Suprapubic skin (tissue), 3 donors: ENCODE measurements at regions not wholly inside any gene's neighbourhood (a gene's known extent, or its start where the extent isn't known, plus 50 kb on each side); places are given as distances from the start of the nearest gene placed in this dataset.

Experiments
- POLR2A ChIP-seq, 2 donors: fragments of 450-650 bp; IDR thresholded peaks; one replicate each; pipeline ENCODE4 v1.6.1; 2017; ENCODE audit warnings: antibody characterized with exemption in 2 of 2, mild to moderate bottlenecking in 2 of 2, moderate library complexity in 2 of 2
- TF ChIP-seq, protein P1 (sequence below), 2 donors: fragments of 200-600 bp in 1 of 2; fragments of 450-650 bp in 1 of 2; sonication (generic) in 1 of 2; IDR thresholded peaks; one replicate each; pipeline ENCODE4 v1.5.1; 2016 to 2019; ENCODE audit warnings: antibody characterized with exemption in 2 of 2, mild to moderate bottlenecking in 1 of 2, moderate library complexity in 1 of 2

DNA sequence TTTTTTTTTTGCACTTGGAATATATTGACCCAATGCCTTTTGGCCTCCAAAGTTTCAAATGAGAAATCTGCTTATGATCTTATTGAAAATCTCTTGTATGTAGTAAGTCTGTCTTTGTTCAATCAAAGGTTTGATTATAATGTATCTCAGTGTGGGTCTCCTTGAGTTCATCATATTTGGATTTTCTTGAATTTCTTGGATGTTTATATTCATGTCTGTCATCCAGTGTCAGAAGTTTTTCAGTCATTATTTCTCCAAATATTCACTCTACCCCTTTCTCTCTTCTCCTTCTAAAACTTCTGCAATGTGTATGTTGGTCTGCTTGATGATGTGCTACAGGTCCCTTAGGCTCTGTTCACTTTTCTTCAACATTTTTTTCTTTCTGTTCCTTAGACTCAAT is 95.9 kb upstream of the PTPRK start:
- TF ChIP-seq, protein P1, sequence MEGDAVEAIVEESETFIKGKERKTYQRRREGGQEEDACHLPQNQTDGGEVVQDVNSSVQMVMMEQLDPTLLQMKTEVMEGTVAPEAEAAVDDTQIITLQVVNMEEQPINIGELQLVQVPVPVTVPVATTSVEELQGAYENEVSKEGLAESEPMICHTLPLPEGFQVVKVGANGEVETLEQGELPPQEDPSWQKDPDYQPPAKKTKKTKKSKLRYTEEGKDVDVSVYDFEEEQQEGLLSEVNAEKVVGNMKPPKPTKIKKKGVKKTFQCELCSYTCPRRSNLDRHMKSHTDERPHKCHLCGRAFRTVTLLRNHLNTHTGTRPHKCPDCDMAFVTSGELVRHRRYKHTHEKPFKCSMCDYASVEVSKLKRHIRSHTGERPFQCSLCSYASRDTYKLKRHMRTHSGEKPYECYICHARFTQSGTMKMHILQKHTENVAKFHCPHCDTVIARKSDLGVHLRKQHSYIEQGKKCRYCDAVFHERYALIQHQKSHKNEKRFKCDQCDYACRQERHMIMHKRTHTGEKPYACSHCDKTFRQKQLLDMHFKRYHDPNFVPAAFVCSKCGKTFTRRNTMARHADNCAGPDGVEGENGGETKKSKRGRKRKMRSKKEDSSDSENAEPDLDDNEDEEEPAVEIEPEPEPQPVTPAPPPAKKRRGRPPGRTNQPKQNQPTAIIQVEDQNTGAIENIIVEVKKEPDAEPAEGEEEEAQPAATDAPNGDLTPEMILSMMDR (IDR thresholded peaks at IDR 0.05) = no peak
- TF ChIP-seq POLR2A (IDR thresholded peaks at IDR 0.05) = no peak
